ENCODE measurements at regions not wholly inside any gene's neighbourhood (a gene's known extent, or its start where the extent isn't known, plus 50 kb on each side); places are given as distances from the start of the nearest gene placed in this dataset.

- TF ChIP-seq CTCF (conservative IDR thresholded peaks at IDR 0.05; ENCODE audit: low read length) (no peak), EZH2phosphoT487 (IDR thresholded peaks at IDR 0.05; ENCODE audit: borderline replicate concordance) (no peak)
Measured at GRCh38 chr2:204081487-204082425, 145.2 kb downstream of the ICOS start.
